HG03558 (cell line): ENCODE measurements at regions not wholly inside any gene's neighbourhood (a gene's known extent, or its start where the extent isn't known, plus 50 kb on each side); places are given as distances from the start of the nearest gene placed in this dataset.

Experiments
- ATAC-seq: cut with Tn5 transposase; IDR thresholded peaks from one replicate; pipeline ENCODE4 v1.9.1; 2021; ENCODE audit warnings: moderate number of reproducible peaks; ENCODE audit not compliant: unreplicated experiment; ENCODE audit errors: extremely low read depth

- ATAC-seq = no peak
These were observed 350.8 kb upstream of the ZNF385D start for GRCh38 chr3:22101811-22102210.

GRCh38 chr3:22103423-22103822 is 352.4 kb upstream of the ZNF385D start:
- no peak for ATAC-seq

- ATAC-seq = no peak
These were observed 355.3 kb upstream of the ZNF385D start for GRCh38 chr3:22106213-22106896.

- ATAC-seq = no peak
These were observed 360.2 kb upstream of the ZNF385D start for GRCh38 chr3:22111226-22111625.

DNA sequence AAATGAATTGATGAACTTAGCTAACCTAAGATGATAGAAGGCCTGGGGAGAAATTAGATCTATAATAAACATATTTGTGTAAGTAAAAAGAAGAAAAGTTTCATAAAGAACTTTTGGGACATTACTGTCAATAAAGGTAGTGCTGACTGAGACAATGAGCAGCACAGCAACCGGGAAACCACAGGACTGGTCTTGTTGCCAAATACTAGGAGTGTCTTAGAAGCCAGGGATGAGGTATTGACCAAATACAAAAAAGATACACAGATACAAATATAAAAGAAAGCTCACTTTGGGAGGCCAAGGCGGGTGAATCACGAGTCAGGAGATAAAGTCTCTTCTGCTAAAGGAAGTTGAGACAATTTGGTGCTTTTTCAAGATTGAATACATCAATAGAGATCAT is 362.4 kb upstream of the ZNF385D start:
- no peak for ATAC-seq

DNA sequence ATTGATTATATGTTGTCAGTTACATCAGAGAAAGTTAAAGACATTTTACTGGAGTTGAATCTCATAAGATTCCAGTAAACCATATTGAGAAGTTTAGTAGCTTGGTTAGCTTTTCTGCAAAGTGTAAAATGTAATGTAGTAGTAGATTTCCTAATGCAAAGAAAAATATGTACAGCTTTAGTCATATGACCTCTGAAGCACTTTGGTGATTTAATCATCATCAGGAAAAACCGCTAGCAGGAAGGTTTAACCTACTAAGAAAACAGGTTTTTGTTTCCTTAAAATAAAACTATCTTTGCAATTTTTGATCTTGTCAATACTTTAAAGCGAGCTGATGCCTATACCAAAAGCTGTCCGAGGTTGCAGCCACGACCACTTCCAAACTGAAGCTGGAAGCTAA is 364.6 kb upstream of the ZNF385D start:
- ATAC-seq = no peak

GRCh38 chr3:22117091-22117490 is 366.1 kb upstream of the ZNF385D start:
- no peak for ATAC-seq

- ATAC-seq = no peak
These were observed 366.8 kb upstream of the ZNF385D start for GRCh38 chr3:22117751-22118346.

GRCh38 chr3:22118542-22118941 is 367.5 kb upstream of the ZNF385D start:
- no peak for ATAC-seq

GRCh38 chr3:22121068-22121701 is 370.2 kb upstream of the ZNF385D start:
- ATAC-seq = peak; percentile 45

DNA sequence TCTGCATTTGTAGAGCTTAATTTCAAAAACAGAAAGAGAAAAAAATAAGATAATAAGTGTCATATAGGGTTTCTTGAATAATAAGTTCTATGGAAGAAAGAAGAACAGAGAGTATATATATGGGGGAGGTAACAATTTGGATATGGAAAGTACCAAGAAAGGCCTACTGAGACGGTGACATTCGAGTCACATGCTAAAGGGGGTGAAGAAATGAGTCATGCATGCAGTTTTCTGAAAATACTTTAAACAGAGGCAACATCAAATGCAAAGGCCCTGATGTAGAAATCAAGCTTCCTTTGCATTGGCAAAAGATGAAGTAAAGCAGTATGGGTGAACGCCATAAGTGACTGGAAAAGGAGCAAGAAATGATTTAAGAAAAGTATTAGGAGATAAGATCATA is 371.6 kb upstream of the ZNF385D start:
- peak; percentile 69 for ATAC-seq

GRCh38 chr3:22129101-22129500 is 378.1 kb upstream of the ZNF385D start:
- no peak for ATAC-seq

DNA sequence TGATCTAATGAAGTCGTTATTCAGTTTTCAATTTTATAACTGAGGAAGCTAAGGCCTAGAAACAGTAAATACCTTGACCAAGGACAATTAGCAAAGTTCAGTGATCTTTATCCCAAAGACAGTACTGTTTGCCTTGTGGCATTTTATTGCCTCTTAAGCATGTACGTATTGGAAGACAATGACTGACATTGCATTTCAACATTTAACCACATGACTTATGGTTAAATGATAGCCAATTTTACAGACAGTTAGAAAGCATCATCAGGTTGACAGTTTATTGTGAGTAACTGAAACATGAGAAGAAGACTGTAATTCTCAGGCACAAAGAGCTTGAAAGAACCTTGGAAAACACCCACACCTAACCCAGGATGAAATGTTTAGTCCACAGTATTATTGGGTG is 390.8 kb upstream of the ZNF385D start:
- ATAC-seq = no peak

DNA sequence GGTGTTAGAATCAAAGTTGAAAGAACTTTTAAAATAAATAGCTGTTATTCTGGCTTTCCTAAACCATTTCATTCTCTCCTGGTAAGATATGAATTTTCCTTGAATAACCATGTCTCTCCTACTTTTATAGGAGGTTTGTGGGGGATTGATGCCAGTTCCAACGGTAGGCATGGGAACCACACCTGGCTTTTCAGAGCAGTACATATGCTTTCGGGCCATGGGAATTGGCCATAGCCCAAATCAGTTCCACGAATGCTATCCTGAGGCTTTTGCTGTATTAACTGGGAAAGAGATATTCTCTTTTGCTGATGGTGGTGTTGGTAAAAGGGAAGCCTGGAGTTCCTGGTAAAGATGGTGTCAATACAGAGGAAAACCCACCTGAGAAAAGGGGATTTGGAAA is 396.2 kb upstream of the ZNF385D start:
- no peak for ATAC-seq

DNA sequence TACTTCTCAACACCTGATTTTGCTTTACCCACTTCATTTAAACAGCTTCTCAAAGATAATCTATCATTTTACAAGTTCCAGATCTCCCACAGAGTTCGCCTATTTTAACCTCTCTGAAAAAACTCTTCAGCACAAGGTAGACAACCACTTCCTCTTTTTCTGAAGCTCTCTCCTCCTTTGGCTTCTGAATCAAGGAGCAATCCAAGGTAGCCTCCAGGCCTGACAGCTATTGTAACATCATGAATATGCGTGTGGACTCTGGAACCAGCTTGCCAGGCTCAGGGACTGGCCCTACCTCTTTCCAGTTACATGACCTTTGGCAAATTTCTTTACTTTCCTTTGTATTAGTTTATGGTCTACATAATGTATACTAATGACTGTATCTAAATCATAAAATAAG is 405.9 kb upstream of the ZNF385D start:
- ATAC-seq = no peak

GRCh38 chr3:22157848-22158247 is 406.8 kb upstream of the ZNF385D start:
- no peak for ATAC-seq

GRCh38 chr3:22159004-22159695 is 408.1 kb upstream of the ZNF385D start:
- ATAC-seq = no peak

GRCh38 chr3:22161315-22161714 is 410.3 kb upstream of the ZNF385D start:
- ATAC-seq = no peak

GRCh38 chr3:22170370-22170769 is 419.4 kb upstream of the ZNF385D start:
- no peak for ATAC-seq

DNA sequence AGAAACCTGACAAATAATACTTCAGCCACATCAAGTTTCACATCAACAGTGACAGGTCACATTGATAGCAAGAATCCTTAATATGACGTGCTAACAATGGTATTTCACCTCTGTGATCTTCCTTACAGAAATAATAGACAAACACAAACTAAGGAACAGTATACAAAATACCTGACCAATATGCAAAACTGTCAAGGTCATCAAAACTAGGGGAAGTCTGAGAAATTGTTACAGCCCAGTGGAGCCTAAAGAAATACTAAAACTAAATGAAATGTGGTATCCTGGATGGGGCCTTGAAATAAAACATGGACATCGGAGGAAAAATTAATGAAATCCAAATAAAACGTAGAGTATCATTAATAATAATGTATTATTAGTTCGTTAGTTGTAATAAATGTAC is 422.0 kb upstream of the ZNF385D start:
- ATAC-seq = no peak

DNA sequence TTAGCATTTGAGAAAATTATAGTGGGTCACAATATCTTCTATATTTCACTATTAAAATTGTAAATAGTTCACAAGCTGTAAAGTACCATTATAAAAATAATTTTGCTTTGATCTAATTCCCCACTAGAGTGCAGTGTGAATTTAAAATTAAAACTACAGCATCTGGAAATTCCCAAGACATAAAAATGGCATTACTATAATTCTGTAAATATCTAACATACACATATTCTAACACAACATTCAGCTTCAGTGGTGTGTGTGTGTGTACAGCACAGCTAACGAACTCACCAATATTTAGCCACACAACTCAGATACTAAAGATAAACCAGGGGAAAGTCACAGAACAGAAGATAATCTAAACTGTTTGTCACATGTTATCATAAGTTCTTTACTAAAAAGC is 424.9 kb upstream of the ZNF385D start:
- ATAC-seq = no peak
